ENCODE measurements at regions not wholly inside any gene's neighbourhood (a gene's known extent, or its start where the extent isn't known, plus 50 kb on each side); places are given as distances from the start of the nearest gene placed in this dataset.
"Not testable (repeated sequence)": the region's sequence is repeated elsewhere in the genome, so short reads cannot be mapped to it uniquely, and the experiment has no call there.

GRCh38 chr13:54492995-54493394, 1464.4 kb downstream of the OLFM4 start:
- intact Hi-C loops (cut with DNase I) = no loop called here
- DNase-seq (ENCODE audit: low spot score) = no peak

GRCh38 chr13:54511366-54511765, 1482.8 kb downstream of the OLFM4 start:
- DNase-seq (ENCODE audit: low spot score) = no peak
- intact Hi-C loops (cut with DNase I) = no loop called here

DNA sequence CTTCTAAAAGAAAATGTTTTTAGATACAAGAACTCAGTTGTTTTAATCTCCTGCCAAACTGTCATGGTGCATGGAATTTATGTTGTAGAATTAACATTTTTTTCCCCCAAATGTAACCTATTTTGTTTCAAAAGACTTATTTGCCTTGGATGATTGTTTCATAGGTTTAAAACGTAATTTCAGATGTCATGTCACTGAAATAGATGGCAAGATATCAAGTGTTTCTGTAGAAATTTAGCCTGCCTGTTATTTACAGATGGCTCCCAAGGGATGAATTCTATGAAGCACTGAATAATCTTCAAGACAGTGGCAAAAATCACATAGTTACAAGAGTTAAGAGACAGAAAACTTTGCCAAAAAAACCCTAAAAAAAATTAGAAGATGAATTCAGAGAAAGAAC, 1484.6 kb downstream of the OLFM4 start:
- intact Hi-C loops (cut with DNase I) = no loop called here

DNA sequence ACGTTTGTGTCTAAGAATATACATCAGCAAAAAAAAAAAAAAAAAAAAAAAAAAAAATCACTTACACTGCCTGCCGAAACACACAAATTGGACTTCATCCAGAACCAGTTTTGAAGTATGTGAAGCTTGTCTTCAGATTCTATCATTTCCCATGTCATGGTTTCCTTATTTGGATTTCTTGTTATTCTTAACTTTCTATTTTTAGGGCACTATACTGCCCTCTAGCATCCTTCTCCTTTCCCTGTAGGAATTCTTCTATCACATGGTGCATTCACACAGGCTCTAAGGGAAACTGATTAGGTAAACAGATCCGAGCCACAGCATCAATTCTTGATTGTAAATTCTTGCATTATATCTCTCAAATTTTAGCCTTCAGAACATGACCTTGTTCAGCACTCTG, 1507.5 kb downstream of the OLFM4 start:
- intact Hi-C loops (cut with DNase I) = no loop called here
- no peak for DNase-seq (ENCODE audit: low spot score)

More for the DNA sequence above, 1484.6 kb downstream of the OLFM4 start:
- no peak for DNase-seq (ENCODE audit: low spot score)

DNA sequence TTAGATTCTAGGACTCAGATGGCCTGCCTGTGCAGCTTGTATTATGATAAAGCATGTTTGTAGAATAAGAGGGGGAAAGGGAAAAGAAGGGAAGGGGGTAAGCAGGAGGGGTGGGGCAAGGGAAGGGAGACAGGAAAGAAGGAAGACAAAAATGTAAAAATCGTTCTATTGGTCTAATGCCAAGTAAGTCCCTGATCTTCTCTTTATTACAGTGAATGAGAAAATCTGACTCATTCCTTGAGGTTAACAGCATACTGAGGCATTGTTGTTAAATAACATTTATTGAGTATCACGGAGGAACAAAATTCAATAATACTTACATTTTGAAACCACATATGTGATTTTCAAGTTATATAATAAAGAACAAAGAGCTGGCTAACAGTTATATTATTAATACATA, 1534.7 kb downstream of the OLFM4 start:
- DNase-seq (ENCODE audit: low spot score) = no peak
- intact Hi-C loops (cut with DNase I) = no loop called here

DNA sequence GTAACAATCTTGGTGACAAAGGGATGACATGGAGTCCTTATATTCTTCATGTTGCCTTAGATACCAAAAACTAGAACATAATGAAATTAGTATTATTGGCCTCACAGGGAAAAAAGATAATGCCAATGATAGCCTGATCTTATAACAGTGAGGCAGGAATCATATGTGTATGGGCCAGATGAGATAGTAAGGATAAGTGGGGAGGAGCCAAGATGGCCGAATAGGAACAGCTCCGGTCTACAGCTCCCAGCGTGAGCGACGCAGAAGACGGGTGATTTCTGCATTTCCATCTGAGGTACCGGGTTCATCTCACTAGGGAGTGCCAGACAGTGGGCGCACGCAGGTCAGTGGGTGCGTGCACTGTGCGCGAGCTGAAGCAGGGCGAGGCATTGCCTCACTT, 1543.4 kb downstream of the OLFM4 start:
- intact Hi-C loops (cut with DNase I); DNase-seq (ENCODE audit: low spot score): not testable (repeated sequence)

GRCh38 chr13:54573186-54573585, 1544.6 kb downstream of the OLFM4 start:
- no peak for DNase-seq (ENCODE audit: low spot score)
- intact Hi-C loops (cut with DNase I) = no loop called here

DNA sequence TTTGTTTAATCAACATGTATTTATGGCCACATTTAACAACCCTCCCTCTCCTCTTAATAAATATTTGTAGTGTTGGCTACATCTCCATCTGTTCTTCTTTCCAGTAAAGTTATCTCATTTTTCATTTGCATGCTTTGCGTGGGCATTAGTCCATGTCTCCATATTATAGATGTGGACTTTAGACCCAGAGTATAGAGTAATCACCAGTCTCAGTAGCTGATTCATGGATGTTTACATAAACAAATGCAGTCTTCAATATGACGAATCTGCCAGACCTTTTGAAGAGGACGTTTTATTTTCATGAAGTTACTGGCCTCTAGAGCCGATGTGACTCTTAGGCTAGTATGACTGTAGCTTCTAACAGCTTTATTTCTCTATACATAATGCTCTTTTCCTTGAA, 1546.2 kb downstream of the OLFM4 start:
- no peak for DNase-seq (ENCODE audit: low spot score)
- intact Hi-C loops (cut with DNase I) = no loop called here

DNA sequence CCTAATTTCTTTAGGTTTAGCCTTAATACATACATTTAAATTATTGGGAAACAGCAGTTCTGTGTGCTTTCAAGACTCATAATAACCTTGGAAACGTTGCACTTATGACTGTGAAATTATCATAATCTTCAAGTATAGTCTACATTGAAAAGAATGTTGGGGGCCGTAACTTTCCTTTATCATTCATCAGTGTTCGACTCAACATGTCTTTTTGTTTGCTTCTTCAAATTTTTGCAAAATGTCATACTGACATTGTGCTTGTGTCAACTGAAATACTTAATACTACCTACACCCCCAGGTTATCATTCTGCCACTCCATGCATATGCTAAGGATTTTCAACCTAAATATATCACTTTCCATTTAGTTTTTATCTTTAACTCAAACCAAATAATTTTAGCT, 1562.9 kb downstream of the OLFM4 start:
- DNase-seq (ENCODE audit: low spot score) = no peak
- intact Hi-C loops (cut with DNase I) = no loop called here

DNA sequence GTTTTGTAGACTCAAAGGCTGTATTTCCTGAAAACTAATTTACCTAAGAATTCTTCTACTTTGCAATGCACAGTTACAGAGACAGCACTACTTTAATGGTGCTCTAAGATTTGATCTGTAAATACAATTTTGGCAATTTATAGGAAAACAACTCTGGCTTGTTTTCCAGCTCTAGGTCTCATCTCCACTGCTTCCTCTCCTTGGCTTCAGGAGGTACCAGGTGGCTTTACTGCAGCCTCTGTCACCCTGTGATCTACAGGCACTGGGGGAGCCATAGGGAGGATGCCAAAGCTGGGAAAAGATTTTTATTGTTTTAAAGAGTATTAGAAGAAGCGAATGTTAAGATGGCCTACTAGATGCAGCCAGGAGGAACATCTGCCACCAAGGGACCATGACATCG, 1563.6 kb downstream of the OLFM4 start:
- intact Hi-C loops (cut with DNase I) = loop anchor here in 1 of 2 donors (2.0 kb wide), 1 partner anchor 47 kb away; no protein-coding TSS in a partner anchor

GRCh38 chr13:54593504-54593903, 1564.9 kb downstream of the OLFM4 start:
- DNase-seq (ENCODE audit: low spot score) = no peak

More for the DNA sequence above, 1563.6 kb downstream of the OLFM4 start:
- no peak for DNase-seq (ENCODE audit: low spot score)

DNA sequence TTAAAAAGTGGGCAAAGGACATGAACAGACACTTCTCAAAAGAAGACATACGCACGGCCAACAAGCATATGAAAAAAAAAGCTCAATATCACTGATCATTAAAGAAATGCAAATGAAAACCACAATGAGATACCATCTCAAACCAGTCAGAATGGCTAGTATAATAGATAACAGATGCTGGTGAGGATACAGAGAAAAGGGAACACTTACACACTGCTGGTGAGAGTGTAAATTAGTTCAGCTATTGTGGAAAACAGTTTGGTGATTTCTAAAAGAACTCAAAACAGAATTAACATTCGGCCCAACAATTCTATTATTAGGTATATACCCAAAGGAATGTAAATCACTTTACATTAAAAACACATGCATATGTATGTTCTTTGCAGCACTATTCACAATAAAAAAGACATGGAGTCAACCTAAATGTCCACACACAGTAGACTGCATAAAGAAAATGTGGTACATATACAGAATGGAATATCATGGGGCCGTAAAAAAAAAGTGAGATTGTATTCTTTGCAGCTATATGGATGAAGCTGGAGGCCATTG, 1569.0 kb downstream of the OLFM4 start:
- intact Hi-C loops (cut with DNase I) = no loop called here
- no peak for DNase-seq (ENCODE audit: low spot score)

More at GRCh38 chr13:54593504-54593903, 1564.9 kb downstream of the OLFM4 start:
- intact Hi-C loops (cut with DNase I) = loop anchor here in 1 of 2 donors (2.0 kb wide), 1 partner anchor 49 kb away; no protein-coding TSS in a partner anchor

- intact Hi-C loops (cut with DNase I) = no loop called here
- DNase-seq (ENCODE audit: low spot score) = no peak
Observed at GRCh38 chr13:54599413-54599812, 1570.8 kb downstream of the OLFM4 start.

- intact Hi-C loops (cut with DNase I) = no loop called here
- DNase-seq (ENCODE audit: low spot score) = no peak
Observed at GRCh38 chr13:54606944-54607343, 1578.3 kb downstream of the OLFM4 start.

- DNase-seq (ENCODE audit: low spot score) = no peak
- intact Hi-C loops (cut with DNase I) = no loop called here
Observed at GRCh38 chr13:54607421-54607820, 1578.8 kb downstream of the OLFM4 start.

DNA sequence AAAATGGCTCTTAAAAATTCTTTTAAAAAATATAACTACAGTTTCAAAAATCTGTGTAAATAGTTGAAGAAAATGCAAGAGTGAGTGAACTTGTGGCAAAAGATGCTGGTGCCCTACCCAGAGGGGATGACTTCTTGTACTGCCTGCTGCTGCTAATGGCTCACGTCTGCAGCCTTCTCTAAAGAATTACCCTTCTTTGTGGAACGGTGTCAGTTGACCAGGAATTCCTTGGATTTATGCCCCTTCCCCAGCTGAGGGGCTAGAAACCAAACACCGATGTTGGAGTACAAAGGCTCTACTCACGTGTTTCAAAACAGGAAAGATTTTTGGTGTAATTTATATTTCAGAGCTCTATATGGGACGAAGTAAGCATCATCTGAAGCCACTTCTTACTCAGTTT, 1582.8 kb downstream of the OLFM4 start:
- intact Hi-C loops (cut with DNase I) = no loop called here

GRCh38 chr13:54614726-54615125, 1586.1 kb downstream of the OLFM4 start:
- intact Hi-C loops (cut with DNase I) = no loop called here
- no peak for DNase-seq (ENCODE audit: low spot score)

More for the DNA sequence above, 1582.8 kb downstream of the OLFM4 start:
- no peak for DNase-seq (ENCODE audit: low spot score)

- DNase-seq (ENCODE audit: low spot score); intact Hi-C loops (cut with DNase I): not testable (repeated sequence)
Observed at GRCh38 chr13:54626504-54626903, 1597.9 kb downstream of the OLFM4 start.

GRCh38 chr13:54627646-54628372, 1599.2 kb downstream of the OLFM4 start:
- intact Hi-C loops (cut with DNase I) = no loop called here
- DNase-seq (ENCODE audit: low spot score) = no peak

GRCh38 chr13:54628383-54628782, 1599.8 kb downstream of the OLFM4 start:
- intact Hi-C loops (cut with DNase I) = no loop called here

DNA sequence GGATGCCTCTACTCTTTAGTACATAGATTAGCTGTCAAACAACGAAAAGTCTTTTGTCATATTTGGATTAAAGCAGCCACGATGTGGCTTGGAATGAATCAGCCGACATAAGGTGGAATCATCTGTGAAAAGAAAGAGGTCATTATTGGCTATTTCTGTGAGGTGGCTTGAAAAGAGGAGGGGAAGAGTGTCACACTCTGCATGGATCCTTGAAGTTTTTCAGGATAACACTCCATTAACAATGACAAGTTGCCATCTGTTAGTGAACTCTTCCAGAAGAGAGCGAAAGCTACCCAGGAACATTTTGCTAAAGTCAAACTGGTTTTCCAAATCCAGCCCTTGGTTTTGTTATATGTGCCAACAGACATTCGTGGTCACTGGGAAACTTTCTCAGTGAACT, 1604.8 kb downstream of the OLFM4 start:
- no peak for DNase-seq (ENCODE audit: low spot score)
- intact Hi-C loops (cut with DNase I) = no loop called here

More at GRCh38 chr13:54628383-54628782, 1599.8 kb downstream of the OLFM4 start:
- DNase-seq (ENCODE audit: low spot score) = no peak

All from posterior vena cava (tissue), 2 donors.